Middle frontal gyrus (tissue), 1 donor: ENCODE measurements at regions not wholly inside any gene's neighbourhood (a gene's known extent, or its start where the extent isn't known, plus 50 kb on each side); places are given as distances from the start of the nearest gene placed in this dataset.

Experiments
- DNase-seq: peaks from one replicate; pipeline ENCODE4 v3.0.0-alpha.2; 2015; ENCODE audit warnings: low spot score; ENCODE audit errors: extremely low spot score

DNA sequence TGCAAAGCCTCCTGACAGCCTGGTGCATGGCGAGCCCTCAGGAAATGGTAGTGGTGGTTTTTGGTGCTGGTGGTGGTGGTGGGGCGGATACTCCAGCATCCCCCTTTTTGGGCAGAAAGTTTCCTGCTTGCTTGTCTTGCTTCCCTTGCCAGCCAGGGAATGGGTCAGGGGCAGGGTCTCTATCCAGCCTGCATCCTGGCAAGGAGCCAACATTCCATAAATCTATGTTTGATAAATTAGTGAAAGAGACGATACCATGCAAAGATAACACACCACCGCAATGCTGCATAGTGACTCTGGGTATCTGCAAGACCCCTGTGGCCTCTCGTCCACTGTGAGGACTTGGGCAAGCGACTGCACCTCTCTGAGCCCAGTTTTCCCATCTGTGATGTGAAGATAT, 246.2 kb downstream of the LRFN2 start:
- no peak for DNase-seq

DNA sequence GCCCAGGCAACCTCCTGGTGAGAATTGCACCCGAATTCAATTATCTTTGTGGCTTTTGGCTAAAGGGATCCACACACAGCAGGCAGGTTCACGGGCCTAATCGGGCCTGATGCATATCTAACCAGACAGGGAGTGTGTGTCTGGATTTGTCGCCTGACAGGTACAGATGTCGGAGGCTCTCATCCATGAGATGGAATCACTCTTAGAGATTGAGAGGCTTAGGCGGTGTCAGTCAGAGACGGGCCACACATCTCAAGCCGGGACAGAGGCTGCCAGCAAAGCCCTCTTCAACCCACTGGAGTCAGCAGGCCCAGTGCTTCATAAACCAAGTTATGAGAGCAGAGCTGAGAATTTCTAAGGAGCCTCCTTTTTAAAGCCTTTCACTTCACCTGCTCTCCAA, 247.0 kb downstream of the LRFN2 start:
- no peak for DNase-seq

DNA sequence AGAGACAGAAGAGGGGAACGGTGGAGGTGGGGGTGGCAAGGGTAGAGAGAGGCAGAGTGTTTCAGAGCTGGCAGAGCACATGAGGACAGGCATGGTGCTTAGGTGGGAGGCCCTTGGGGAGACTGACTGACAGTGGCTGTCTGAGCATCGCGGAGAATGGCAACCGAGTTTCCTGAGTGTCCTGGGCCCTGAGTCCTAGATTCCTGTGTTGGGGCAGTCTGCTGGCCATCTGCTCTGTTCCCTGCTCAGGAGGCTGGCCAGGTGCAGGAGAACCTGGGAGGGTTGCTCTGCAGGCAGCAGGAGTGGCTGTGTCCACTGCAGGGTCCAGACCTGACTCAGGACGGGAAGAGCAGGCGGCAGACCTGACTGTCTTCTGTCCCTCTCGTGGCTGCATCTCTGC, 248.9 kb downstream of the LRFN2 start:
- DNase-seq = no peak

DNA sequence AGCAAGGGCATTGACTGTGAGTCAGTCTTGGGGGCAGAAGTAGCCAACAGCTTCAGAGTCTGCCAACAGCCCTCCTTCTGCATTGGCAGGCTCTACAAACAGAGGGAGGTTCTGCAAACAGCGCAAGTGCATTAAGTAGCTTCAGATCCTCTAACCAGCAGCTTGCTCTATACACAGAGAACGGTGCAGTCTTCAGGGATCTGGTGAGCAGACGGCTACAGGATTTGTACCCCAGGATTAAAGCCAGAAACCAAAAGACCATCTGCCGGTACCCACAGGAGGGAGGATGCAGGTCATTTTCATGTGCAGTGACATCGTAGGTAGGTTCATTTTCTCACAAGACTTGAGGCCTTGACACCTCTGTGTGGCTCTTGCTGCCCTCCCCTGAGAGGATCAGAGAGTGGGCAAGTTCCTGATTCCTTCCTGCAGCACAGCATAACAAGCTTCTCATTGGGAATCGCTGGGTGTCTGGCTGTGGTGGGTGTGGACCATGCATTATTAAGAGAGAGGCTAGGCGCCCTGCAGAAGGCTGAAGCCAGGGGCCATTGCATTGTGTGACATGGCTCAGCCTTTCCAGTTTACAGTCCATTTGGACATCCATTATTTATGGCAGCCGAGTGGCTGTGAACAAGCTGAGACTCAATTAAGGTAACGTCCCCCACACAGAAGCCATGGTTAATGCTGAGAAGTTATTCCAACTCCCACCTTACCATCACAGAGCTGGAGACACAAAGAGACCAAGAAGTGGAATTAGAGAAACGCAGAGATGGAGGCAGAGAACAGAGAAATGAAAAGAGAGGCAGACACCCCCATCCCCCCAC, 250.0 kb downstream of the LRFN2 start:
- no peak for DNase-seq

DNA sequence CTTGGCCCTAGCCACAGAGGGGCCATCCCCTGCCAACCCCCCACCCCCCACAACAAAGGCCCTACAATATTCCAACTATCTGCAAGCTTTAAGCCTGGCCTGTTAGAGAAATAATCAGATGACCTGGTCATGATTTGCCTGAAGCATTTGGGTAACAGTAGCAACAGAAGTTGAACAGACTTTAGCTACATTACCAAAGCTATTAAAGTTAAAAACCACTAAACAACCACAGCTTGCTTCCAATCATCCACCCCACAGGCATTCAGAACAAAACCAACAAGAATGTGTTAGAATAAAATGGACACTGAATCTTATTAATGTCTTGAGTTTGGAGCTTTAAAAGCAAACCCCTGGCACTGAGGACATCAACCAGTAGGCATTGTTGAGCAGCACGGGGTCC, 250.9 kb downstream of the LRFN2 start:
- no peak for DNase-seq

DNA sequence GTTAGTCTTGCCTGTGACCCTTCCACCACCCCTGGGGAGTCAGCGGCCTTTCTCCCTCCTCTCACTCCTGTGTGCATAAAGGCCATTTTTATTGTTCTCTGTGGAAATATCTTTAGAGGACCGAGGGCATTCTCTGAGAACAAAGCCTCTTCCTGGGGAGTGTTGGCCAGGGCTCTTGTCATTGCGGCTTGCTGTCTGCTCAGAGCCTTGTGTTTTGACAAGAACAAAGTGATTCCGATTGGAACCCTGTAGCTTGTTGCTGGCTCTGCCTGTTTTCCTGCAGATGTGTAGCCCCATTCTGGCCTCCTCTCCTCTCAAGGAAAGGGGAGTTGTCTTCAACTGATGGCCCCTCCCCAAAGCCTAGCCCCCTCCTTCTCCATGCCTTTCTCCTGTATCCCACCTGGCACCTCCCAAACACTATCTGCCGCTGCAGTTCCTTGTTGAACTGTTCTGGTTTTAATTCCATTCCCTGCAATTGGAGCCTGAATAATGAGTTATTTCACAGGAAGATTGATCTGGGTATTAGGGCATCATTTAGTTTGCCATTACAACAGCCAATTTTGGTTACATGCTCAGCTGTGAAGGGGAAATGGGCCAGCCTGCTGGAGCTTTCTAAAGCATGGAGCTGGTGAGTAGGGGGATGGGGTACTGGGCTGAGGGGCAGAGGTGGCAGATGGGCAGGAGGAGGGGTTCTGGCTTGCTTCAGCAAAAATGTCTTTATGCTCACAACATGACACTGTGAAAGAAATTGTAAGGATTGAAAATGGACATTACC, 252.5 kb downstream of the LRFN2 start:
- DNase-seq = no peak

DNA sequence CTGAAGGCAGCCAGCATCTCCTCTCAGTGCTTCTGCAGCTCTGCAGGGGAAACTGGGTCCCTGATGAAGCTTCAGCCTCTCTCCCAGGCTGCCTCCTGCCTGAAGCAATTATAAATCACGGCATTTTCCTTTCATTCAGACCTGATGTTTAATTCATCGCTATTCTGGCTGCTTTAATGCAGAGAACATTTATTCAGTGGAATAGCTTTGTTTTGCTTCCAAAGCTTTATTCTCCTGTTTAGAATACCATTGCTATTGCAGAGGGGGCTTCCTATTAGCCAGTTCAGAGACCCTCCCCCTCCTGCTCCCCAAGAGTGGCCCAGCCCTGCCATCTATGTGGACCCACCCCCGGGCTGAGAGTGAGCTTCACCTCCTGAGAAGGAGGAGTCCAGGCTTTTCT, 255.6 kb downstream of the LRFN2 start:
- no peak for DNase-seq

DNA sequence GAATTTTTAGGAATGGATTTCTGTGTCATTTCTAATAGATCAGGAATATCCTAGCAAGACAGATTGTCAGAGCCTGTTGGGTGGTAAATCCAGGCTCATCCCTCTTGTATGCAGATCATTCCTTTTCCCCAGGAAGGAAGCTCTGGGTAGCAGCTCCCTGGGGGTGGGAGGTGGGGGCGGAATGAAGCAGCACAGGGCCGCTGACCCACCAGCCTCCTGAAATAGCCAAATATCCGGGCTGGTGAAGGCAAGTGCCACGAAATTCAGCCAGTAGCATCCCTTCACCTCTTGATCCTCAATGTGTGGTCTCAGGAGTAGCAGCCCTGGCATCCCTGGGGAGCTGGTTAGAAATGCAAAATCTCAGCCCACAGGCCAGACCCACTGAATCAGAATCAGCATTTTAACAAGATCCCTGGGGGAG, 256.9 kb downstream of the LRFN2 start:
- no peak for DNase-seq

DNA sequence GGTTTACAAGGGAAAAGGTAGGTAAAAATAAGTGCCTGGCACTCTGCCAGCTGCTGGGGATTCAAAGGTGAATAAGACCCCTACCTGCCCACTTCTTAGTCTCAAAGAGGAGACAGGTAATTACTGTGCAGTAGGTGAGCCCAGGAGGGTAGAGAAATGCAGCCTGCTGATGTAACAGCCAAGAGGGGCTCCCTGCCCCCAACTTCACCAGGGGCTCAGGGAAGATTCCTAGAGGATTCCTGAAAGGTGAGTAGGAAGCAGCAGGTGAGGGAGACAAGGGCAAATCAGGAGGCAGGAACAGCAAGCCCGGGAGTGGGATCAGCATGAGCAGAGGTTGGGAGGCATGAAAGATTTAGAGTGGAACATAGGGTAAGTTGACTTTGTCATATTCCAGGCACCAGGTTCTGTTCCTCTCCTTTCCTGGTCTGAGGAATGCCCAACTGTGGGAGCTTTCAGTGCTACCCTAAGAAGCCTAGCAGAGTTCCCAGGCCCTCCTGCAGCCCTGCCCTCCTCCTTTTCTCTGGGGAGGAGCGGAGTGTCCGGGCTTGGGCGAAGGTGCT, 258.1 kb downstream of the LRFN2 start:
- no peak for DNase-seq

DNA sequence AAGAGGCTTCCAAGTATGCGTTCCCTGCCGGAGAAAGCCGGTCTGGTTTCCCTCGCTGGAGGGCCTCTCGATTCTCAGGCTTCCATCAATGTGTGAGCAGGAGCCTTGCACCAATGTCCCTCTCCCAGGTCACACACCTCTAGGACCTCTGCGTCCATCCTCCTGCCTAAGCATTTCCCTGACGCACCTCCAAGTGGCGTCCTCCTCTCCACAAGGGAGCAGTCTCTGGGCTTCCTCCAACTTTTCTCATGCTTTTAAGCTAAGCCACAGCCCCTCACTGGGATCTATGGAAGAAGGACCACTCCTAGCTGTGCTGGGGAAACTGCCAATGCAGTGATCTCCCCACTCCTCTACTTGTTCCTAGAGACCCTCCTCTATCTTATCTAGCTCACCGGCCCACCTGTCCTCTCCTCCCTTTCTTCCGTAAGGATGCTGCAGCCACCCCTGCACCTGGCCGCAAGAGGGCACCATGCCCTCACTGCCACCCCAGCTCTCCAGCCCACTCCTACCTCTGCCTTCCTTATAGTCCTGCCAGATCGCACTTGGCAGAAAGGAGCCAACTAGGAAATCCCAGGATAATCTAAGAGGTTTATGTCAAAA, 258.7 kb downstream of the LRFN2 start:
- DNase-seq = no peak

DNA sequence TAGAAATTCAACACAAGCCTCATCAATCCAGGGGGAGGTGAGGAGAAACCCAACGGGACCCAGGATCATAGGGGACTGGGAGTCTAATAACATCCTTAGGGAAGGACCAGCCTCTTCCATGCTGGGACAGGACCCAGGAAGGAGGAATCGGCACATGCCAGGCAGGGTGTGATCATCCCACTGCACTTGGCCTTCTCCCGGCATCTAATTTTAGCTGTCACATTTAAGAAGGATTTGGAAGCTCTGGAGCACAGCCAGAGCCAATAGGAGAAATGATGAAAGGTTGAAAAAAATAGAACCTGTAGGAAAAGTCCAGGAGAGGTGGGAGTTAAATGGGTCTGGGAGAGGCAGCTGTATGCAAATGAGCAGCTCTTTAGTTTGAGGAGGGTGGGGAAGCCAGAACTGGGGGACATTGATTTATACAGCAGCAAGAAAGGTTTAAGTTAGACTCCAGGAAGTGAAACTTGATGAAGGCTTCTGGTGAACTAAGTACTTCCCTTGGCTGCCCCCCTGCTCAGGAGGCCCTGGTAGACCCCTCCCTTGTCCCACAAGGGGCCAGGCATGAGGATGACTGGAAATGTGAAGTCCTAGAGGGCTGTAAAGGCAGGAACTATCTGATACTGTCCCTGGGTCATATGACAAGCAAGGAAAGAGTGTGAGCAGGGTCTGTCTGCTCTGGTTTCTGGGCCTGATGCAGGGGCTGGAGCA, 260.3 kb downstream of the LRFN2 start:
- no peak for DNase-seq

DNA sequence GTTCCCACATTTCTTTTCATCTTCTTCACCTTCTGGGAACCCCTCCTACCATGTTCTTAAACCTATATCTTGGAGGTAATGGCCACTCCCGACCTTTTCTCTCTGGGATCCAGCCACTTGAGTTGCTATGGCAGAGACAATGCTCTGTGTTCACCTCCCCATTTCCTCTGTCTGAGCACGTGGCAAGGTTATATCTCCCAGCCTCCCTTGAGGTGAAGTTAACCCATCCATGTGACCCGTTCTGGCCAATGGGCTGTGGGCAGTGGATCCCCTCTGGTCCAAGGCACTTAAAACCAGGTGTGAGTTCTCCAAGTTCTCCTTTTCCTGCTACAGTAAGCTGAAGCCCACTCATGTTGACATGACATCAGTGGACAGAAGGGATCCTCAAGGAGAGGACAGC, 261.4 kb downstream of the LRFN2 start:
- no peak for DNase-seq

DNA sequence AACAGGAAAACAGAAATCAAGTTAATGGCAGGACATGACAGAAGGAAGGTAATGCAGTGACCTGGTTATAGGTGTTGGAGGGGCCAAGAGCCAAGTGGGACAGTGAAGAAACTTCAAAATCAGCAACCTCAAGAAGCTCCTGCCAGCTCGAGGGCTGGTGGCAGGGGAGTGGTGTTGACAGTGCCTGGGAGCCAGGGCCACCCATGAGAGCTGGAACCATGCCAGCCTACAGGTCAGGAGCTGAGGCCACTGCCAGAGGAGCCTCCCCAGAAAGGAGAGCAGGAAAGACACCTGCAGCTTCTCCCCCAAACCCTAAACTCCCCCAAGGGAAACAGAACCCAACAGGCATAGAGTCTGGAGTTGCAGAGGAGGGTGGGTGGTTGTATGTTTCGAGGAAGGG, 262.1 kb downstream of the LRFN2 start:
- DNase-seq = no peak

DNA sequence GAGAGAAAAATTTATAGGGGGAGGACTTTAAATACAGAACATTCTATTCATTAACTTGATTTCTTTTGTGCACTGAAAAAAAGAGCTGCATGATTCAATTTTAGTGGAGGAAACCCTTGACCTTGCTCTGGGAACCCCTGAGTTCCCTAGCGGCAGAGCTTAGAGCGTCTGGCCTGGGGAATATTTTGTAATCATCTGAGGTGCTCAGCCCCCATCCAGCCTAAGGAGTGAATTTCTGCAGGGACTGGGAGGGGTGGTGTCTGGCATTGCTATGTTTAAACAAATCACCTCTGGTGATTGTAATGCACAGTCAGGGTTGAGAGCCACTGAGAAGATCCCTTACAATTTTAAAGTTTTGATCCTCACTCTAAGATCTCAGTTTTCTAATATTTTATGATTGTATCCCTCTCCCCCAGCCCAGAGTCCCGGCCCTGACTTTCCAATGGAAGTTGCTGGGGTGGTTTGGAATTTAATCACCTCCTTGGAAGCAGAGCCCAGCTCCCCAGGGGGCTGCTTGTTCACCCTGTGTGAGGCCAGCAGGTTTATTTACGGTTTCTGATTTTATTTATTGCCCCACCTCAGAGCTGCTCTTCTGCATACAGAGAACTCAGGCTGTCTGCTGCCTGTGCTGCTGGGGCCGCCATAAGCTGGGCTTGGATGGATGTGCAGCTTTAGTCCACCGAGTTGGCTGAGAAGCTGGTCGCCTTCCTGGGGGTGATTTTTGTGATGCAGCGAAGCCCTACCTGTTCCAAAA, 263.1 kb downstream of the LRFN2 start:
- no peak for DNase-seq

DNA sequence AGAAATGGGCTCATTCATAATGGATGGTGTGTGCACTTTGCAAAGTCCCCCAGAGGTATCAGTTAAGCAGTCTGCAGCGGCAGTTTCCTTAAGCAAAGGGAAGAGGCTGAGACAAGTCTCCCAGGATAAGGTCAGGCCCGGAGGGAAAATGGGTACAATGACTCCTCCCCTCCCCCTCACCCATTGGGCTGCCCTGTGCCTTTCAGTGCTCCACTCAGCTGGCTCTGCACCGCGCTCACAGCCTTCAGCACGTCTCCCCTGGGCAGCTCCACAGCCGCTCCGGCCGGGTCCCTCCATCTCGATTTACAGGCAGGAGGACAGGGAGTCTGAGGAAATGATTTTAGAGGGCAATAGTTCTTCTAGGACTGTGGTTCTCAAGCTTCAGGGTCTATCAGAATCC, 264.8 kb downstream of the LRFN2 start:
- no peak for DNase-seq

DNA sequence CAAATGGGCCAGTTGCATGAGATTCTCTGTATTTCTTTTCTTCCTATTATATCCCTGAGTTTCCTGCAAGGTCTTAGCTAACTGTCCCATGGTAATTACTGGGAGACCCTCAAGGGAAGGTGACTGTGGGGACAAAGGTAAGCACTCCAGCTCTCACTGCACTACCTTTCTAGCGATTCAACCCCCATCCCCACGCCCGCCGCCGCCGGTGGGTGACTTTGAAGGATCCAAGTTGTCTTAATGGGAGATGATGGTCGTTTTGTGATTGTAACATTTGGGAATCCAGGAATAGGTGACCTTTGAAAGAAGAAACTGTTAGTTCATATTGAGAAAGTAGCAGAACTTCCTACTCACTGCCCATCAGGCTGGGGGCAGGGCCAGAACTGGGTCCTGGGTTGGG, 265.5 kb downstream of the LRFN2 start:
- no peak for DNase-seq

DNA sequence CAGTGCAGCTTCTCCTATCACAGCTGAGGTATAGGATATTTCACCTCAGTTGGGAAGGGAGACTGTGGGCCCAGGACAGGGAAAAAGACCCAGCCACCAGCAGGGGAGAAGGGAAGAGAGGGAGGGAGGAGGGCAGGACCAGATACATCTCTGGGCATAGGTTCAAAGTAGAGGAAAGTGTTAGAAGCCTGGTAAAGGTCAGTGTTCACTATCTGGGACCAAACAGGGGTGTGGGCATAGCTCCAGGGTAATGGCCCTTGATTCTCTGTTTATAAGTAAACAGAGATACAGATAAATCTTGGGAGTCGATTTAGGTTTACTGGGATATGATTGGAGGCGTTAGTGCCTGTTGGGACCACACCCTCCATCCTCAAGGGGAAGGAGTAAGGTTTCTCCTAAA, 266.2 kb downstream of the LRFN2 start:
- DNase-seq = no peak

DNA sequence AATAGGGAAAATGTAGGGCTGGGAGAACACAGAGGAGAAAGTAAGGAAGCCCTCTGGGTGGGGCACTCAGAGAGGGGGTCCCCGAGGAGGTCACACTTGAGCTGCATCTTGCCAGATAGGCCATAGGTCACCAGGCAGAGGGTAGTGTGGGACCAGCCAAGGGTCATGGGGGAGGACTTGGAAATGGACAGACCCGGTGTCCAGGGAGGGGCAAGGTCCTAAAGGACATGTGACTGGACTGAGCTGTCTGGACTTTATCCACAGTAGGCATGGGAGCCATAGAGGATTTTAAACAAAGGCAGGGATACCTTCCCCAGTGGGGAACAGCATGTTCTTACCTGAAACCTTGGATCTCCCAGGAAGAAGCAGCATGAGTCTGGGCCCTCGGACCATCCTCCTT, 266.7 kb downstream of the LRFN2 start:
- DNase-seq = no peak

DNA sequence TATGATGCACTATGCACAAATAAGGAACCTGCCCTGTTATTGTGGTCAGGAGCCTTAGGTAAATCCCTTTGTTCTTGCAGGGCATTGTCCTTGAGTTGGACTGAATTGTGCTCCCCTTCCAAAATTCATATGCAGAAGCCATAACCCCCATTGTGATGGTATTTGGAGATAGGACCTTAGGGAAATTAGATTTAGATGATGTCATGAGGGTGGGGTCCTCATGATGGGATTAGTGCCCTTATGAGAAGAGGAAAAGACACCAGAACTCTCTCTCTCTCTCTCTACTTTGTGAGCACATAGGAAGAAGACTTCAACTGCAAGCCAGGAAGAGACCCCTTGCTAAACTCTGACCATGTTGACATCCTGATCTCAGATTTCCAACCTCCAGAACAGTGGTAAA, 268.0 kb downstream of the LRFN2 start:
- DNase-seq = no peak

DNA sequence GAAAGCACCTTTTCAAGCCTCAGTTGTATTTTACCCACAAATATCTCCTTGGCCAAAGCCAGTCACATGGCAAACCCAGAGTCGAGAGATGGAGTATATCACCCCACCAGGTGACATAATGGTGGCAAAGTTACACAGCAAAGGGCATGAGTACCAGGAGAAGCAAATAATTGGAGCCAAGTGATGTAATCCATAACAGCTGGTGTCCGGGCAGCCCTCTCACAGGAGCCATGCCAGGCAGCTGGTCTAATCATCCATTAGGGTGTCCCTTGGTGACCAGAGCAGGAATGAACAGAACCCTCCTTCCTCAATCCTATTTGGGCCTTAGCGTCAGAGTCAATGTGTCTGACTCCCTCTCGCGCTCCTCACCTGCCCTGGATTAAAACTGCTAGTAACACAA, 272.1 kb downstream of the LRFN2 start:
- no peak for DNase-seq

DNA sequence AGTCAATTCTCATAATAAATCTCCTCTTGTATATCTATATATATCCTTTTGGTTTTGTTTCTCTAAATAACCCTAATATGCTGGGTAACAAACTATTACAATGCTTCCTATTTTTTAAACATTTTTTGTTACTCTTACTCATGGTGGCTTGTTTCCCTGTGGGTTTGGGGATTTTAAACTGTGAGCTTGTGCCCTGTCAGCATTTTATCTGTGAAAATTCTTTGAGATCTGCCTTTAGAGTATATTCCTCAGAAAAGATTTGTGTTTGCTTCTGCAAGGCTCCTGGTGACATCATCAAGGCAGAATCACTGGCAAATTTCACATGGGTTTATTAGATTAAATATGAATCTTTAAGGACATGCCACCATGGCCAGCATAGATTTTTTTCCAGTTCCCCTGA, 273.6 kb downstream of the LRFN2 start:
- DNase-seq = no peak
